HCT116 (cell line): ENCODE measurements at regions not wholly inside any gene's neighbourhood (a gene's known extent, or its start where the extent isn't known, plus 50 kb on each side); places are given as distances from the start of the nearest gene placed in this dataset.

Experiments
- ATAC-seq: fragments of 200-7000 bp; cut with Tn5 transposase; 2 replicates; pipeline ENCODE4 v1.9.1; 2020; ENCODE audit warnings: mild to moderate bottlenecking, moderate library complexity
- BruUV-seq: library from RNA; stranded (reverse); fragments of 400-500 nt; replicated peaks from 2 replicates; lab custom pipeline; 2021; lab: Mats Ljungman, UMichigan
- CTCF ChIA-PET: fragments of 300-600 bp; sonication (Branson Sonifier 250); formaldehyde crosslinking; loops from one replicate; lab custom pipeline; 2021; ENCODE audit warnings: antibody characterized with exemption; lab: Charles Lee
- POLR2A ChIA-PET: fragments of 300-600, 350-600 bp; sonication (Branson Sonifier 250); formaldehyde crosslinking; loops from one replicate; lab custom pipeline; 2021; ENCODE audit warnings: antibody characterized with exemption; lab: Charles Lee
- RAD21 ChIA-PET, 2 experiments: fragments of 300-600 bp; sonication (Branson Sonifier 250); formaldehyde crosslinking; loops; one replicate each; lab custom pipeline; 2023; ENCODE audit warnings: low total read pairs in 2 of 2; ENCODE audit not compliant: uncharacterized antibody in 2 of 2, unreplicated experiment in 2 of 2, low non-redundant PET in 1 of 2; lab: Charles Lee
- DNase-seq: peaks from one replicate; pipeline ENCODE4 v3.0.0-alpha.2; 2010; ENCODE audit warnings: low read depth, low spot score
- H2AFZ ChIP-seq: fragments of 200-600 bp; shearing (Covaris generic), sonication (generic); 2 replicates; pipeline ENCODE4 v1.6.1; 2017; ENCODE audit warnings: low read depth, mixed run types, mixed read lengths, antibody characterized with exemption, low read length; ENCODE audit not compliant: poor library complexity, severe bottlenecking
- H3K27ac ChIP-seq: 2 replicates; pipeline ENCODE4 v1.5.1; 2012; ENCODE audit warnings: low read depth, low read length
- H3K27me3 ChIP-seq: fragments of 200-600 bp; sonication (generic); 2 replicates; pipeline ENCODE4 v1.6.1; 2016; ENCODE audit warnings: mixed run types, low read length, mixed read lengths; ENCODE audit not compliant: insufficient read depth
- H3K36me3 ChIP-seq, 2 experiments: fragments of 200-500 bp in 1 of 2; fragments of 200-600 bp in 1 of 2; sonication (Bioruptor generic) in 1 of 2; sonication (generic) in 1 of 2; 2 replicates each; pipeline versions ENCODE4 v1.5.1 to v1.6.1; 2014 to 2016; ENCODE audit warnings: low read length in 2 of 2, inconsistent platforms in 1 of 2, mixed read lengths in 1 of 2, mixed run types in 1 of 2; ENCODE audit not compliant: insufficient read depth in 2 of 2, control insufficient read depth in 1 of 2
- H3K4me1 ChIP-seq, 2 experiments: fragments of 200-600 bp in 1 of 2; sonication (generic) in 1 of 2; 2 replicates each; pipeline versions ENCODE4 v1.5.1 to v1.6.1; 2012 to 2017; ENCODE audit warnings: low read length in 2 of 2, inconsistent platforms in 1 of 2, mild to moderate bottlenecking in 1 of 2, mixed read lengths in 1 of 2, mixed run types in 1 of 2, moderate library complexity in 1 of 2; ENCODE audit not compliant: insufficient read depth in 2 of 2, control insufficient read depth in 1 of 2
- H3K4me2 ChIP-seq: fragments of 200-600 bp; sonication (generic); 2 replicates; pipeline ENCODE4 v1.6.1; 2017; ENCODE audit warnings: mixed run types, low read length, mixed read lengths
- H3K4me3 ChIP-seq, 2 experiments: fragments of 200-600 bp in 1 of 2; sonication (generic) in 1 of 2; replicated peaks in 1 of 2; 2 replicates each; pipeline ENCODE4 v1.5.1; 2011 to 2016; ENCODE audit warnings: low read length in 2 of 2, control low read depth in 1 of 2, low read depth in 1 of 2, mild to moderate bottlenecking in 1 of 2, mixed read lengths in 1 of 2, mixed run types in 1 of 2
- H3K79me2 ChIP-seq: fragments of 200-600 bp; sonication (generic); 2 replicates; pipeline ENCODE4 v1.6.1; 2017; ENCODE audit warnings: mild to moderate bottlenecking, mixed run types, low read length, moderate library complexity, mixed read lengths; ENCODE audit not compliant: insufficient read depth
- H3K9ac ChIP-seq: fragments of 200-600 bp; sonication (generic); 2 replicates; pipeline ENCODE4 v1.6.1; 2016; ENCODE audit warnings: low read length, mixed read lengths
- H3K9me2 ChIP-seq: fragments of 200-600 bp; sonication (generic), shearing (Covaris generic); 2 replicates; pipeline ENCODE4 v1.6.1; 2017; ENCODE audit warnings: mixed run types, mild to moderate bottlenecking, moderate library complexity; ENCODE audit not compliant: insufficient read depth
- H3K9me3 ChIP-seq, 2 experiments: fragments of 200-500 bp in 1 of 2; fragments of 200-600 bp in 1 of 2; sonication (Bioruptor generic) in 1 of 2; sonication (generic) in 1 of 2; 2 replicates each; pipeline ENCODE4 v1.6.1; 2014 to 2017; ENCODE audit warnings: low read length in 2 of 2, mixed read lengths in 2 of 2, inconsistent platforms in 1 of 2, low read depth in 1 of 2, mild to moderate bottlenecking in 1 of 2, mixed run types in 1 of 2, moderate library complexity in 1 of 2; ENCODE audit not compliant: control insufficient read depth in 1 of 2, insufficient read depth in 1 of 2
- H4K20me1 ChIP-seq: fragments of 200-600 bp; sonication (generic), shearing (Covaris generic); 2 replicates; pipeline ENCODE4 v1.6.1; 2017; ENCODE audit warnings: mixed run types, mild to moderate bottlenecking, moderate library complexity; ENCODE audit not compliant: insufficient read depth
- CBX3 ChIP-seq: IDR thresholded peaks from 2 replicates; pipeline ENCODE4 v1.6.1; 2012; ENCODE audit warnings: low read depth
- CEBPB ChIP-seq: IDR thresholded peaks from 2 replicates; pipeline ENCODE4 v1.6.1; 2012; ENCODE audit warnings: low read depth
- EZH2phosphoT487 ChIP-seq: fragments of 200-600 bp; IDR thresholded peaks from 2 replicates; pipeline ENCODE4 v1.6.1; 2018; ENCODE audit warnings: antibody characterized with exemption, borderline replicate concordance
- JUND ChIP-seq: IDR thresholded peaks from 2 replicates; pipeline ENCODE4 v1.6.1; 2012
- RAD21 ChIP-seq: IDR thresholded peaks from 2 replicates; pipeline ENCODE4 v1.6.1; 2012; ENCODE audit warnings: low read depth, mild to moderate bottlenecking
- SIN3A ChIP-seq: IDR thresholded peaks from 2 replicates; pipeline ENCODE4 v1.6.1; 2012; ENCODE audit warnings: low read depth
- SRF ChIP-seq: IDR thresholded peaks from 2 replicates; pipeline ENCODE4 v1.6.1; 2012; ENCODE audit warnings: low read depth
- YY1 ChIP-seq: IDR thresholded peaks from 2 replicates; pipeline ENCODE4 v1.6.1; 2011; ENCODE audit warnings: low read length, low read depth, moderate library complexity, mild to moderate bottlenecking; ENCODE audit not compliant: insufficient replicate concordance; ENCODE audit errors: extremely low read depth
- ZNF274 ChIP-seq: fragments of 200-500 bp; sonication (Bioruptor generic); IDR thresholded peaks from 2 replicates; pipeline ENCODE4 v1.6.1; 2014; ENCODE audit warnings: mild to moderate bottlenecking, low read depth, low read length, inconsistent platforms
- intact Hi-C: fragments of 100-400 bp; cut with micrococcal nuclease; formaldehyde crosslinking; loops from 2 replicates; pipeline ENCODE4 v1.10.0; 2022
- TF ChIP-seq, protein P1 (sequence below): IDR thresholded peaks from 2 replicates; pipeline ENCODE4 v1.6.1; 2012; ENCODE audit warnings: low read depth
- TF ChIP-seq, protein P2 (sequence below): IDR thresholded peaks from 2 replicates; pipeline ENCODE4 v1.6.1; 2011; ENCODE audit warnings: mild to moderate bottlenecking, low read length, moderate library complexity; ENCODE audit not compliant: insufficient replicate concordance; ENCODE audit errors: extremely low read depth
- TF ChIP-seq, protein P3 (sequence below): IDR thresholded peaks from 2 replicates; pipeline ENCODE4 v1.6.1; 2012

DNA sequence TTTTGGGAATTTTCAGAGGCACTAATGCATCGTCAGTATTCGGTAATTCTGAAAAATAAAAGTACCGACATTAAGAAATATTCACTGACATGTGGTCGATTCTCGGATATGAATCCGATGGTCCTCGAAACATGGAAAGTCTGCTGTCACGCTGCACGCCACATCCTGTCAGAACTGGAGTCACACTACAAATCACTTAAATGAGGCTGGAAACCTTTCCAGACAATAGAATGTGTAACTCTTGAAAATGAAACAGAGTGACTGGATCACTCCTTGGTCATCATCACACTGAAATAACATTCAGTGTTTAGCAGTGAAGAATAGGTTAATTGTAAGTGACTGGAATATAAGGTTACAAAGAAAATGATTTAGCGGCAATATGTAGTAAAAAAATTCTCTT is 620.1 kb upstream of the ADAMTS5 start:
- ChIA-PET RAD21 (no interaction called here), CTCF (no interaction called here), POLR2A (no interaction called here)
- TF ChIP-seq JUND, result no peak
- TF ChIP-seq, protein P1, sequence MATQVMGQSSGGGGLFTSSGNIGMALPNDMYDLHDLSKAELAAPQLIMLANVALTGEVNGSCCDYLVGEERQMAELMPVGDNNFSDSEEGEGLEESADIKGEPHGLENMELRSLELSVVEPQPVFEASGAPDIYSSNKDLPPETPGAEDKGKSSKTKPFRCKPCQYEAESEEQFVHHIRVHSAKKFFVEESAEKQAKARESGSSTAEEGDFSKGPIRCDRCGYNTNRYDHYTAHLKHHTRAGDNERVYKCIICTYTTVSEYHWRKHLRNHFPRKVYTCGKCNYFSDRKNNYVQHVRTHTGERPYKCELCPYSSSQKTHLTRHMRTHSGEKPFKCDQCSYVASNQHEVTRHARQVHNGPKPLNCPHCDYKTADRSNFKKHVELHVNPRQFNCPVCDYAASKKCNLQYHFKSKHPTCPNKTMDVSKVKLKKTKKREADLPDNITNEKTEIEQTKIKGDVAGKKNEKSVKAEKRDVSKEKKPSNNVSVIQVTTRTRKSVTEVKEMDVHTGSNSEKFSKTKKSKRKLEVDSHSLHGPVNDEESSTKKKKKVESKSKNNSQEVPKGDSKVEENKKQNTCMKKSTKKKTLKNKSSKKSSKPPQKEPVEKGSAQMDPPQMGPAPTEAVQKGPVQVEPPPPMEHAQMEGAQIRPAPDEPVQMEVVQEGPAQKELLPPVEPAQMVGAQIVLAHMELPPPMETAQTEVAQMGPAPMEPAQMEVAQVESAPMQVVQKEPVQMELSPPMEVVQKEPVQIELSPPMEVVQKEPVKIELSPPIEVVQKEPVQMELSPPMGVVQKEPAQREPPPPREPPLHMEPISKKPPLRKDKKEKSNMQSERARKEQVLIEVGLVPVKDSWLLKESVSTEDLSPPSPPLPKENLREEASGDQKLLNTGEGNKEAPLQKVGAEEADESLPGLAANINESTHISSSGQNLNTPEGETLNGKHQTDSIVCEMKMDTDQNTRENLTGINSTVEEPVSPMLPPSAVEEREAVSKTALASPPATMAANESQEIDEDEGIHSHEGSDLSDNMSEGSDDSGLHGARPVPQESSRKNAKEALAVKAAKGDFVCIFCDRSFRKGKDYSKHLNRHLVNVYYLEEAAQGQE, result no peak
- TF ChIP-seq RAD21, result no peak
- TF ChIP-seq ZNF274, result no peak
- TF ChIP-seq, protein P2, sequence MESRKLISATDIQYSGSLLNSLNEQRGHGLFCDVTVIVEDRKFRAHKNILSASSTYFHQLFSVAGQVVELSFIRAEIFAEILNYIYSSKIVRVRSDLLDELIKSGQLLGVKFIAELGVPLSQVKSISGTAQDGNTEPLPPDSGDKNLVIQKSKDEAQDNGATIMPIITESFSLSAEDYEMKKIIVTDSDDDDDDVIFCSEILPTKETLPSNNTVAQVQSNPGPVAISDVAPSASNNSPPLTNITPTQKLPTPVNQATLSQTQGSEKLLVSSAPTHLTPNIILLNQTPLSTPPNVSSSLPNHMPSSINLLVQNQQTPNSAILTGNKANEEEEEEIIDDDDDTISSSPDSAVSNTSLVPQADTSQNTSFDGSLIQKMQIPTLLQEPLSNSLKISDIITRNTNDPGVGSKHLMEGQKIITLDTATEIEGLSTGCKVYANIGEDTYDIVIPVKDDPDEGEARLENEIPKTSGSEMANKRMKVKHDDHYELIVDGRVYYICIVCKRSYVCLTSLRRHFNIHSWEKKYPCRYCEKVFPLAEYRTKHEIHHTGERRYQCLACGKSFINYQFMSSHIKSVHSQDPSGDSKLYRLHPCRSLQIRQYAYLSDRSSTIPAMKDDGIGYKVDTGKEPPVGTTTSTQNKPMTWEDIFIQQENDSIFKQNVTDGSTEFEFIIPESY, result no peak
- TF ChIP-seq, protein P3, sequence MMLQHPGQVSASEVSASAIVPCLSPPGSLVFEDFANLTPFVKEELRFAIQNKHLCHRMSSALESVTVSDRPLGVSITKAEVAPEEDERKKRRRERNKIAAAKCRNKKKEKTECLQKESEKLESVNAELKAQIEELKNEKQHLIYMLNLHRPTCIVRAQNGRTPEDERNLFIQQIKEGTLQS, result no peak
- TF ChIP-seq CBX3, result no peak
- TF ChIP-seq EZH2phosphoT487, result no peak
- TF ChIP-seq SRF, result no peak
- no peak for TF ChIP-seq YY1
- TF ChIP-seq SIN3A, result no peak
- no peak for TF ChIP-seq CEBPB
- H3K27ac ChIP-seq, result no peak overlapping the region
- ATAC-seq (no peak), DNase-seq (no peak)
- H3K36me3 ChIP-seq, result no peaks in the 10 kb centered on the region
- no peak overlapping the region for H3K4me3 ChIP-seq
- intact Hi-C loops, result no loop called here
- H4K20me1 ChIP-seq, result no peaks in the 10 kb centered on the region
- no peaks in the 10 kb centered on the region for H3K79me2 ChIP-seq
- H3K9me2 ChIP-seq, result no peaks in the 10 kb centered on the region
- no peak overlapping the region for H2AFZ ChIP-seq
- H3K27me3 ChIP-seq, result no peaks in the 10 kb centered on the region
- H3K4me1 ChIP-seq, result no peaks in the 10 kb centered on the region
- no TSS peak for BruUV-seq
- peaks cover 14 to 18% of the 10 kb centered on the region in 2 experiments; a peak in 2 of 4 replicates for H3K9me3 ChIP-seq
- H3K4me2 ChIP-seq, result no peak overlapping the region
- H3K9ac ChIP-seq, result no peak overlapping the region
